K562 (cell line): ENCODE measurements at regions not wholly inside any gene's neighbourhood (a gene's known extent, or its start where the extent isn't known, plus 50 kb on each side); places are given as distances from the start of the nearest gene placed in this dataset.

Experiments used
- ATAC-seq: fragments of 200-7000 bp; cut with Tn5 transposase; 3 replicates; pipeline ENCODE4 v1.9.1; 2020; ENCODE audit warnings: moderate library complexity
- BruUV-seq: library from RNA; stranded (reverse); fragments of 400-500 nt; replicated peaks from 2 replicates; lab custom pipeline; 2021; lab: Mats Ljungman, UMichigan
- CTCF ChIA-PET: fragments of 300-600 bp; formaldehyde crosslinking; extraction: SDS; loops from one replicate; lab custom pipeline; 2021; ENCODE audit warnings: low intra/inter-chr PET ratio; lab: Yijun Ruan, JAX
- POLR2A ChIA-PET: fragments of 300-600, 350-650 bp; sonication (Branson Sonifier 250); formaldehyde crosslinking; extraction: SDS; loops from one replicate; lab custom pipeline; 2021; ENCODE audit warnings: antibody characterized with exemption, inconsistent platforms; lab: Yijun Ruan, JAX
- DNase-seq, 4 experiments: peaks; one replicate each; pipeline versions ENCODE4 v3.0.0 to v3.0.0-alpha.2; 2011 to 2018; ENCODE audit warnings: low spot score in 3 of 4, mixed read lengths in 3 of 4; ENCODE audit errors: extremely low read depth in 1 of 4
- FAIRE-seq: peaks from 2 replicates; lab custom pipeline; 2011; peaks lifted over from hg19 to GRCh38; lab: Jason Lieb, UNC
- H2AFZ ChIP-seq: 2 replicates; pipeline ENCODE4 v1.6.0; 2011; ENCODE audit warnings: low read depth, low read length, control low read depth, inconsistent platforms
- H3K27ac ChIP-seq: fragments of 200-600 bp; 3 replicates; pipeline ENCODE4 v1.8.0; 2011; ENCODE audit warnings: low read depth, mild to moderate bottlenecking, control low read depth, inconsistent platforms, low read length, moderate library complexity, mixed read lengths; ENCODE audit errors: extremely low read depth
- H3K27me3 ChIP-seq, 2 experiments: fragments of 300-600 bp in 1 of 2; 2 replicates in 1 of 2; 3 replicates in 1 of 2; pipeline versions ENCODE4 v1.6.0 to v1.8.0; 2011; ENCODE audit warnings: inconsistent platforms in 2 of 2, low read length in 2 of 2, mild to moderate bottlenecking in 1 of 2, mixed read lengths in 1 of 2, moderate library complexity in 1 of 2; ENCODE audit not compliant: control insufficient read depth in 2 of 2, insufficient read depth in 2 of 2
- H3K36me3 ChIP-seq: fragments of 300-600 bp; 3 replicates; pipeline ENCODE4 v1.8.0; 2011; ENCODE audit warnings: mild to moderate bottlenecking, low read length, inconsistent platforms; ENCODE audit not compliant: control insufficient read depth, insufficient read depth
- H3K4me1 ChIP-seq, 2 experiments: fragments of 200-600 bp in 1 of 2; replicated peaks in 1 of 2; 2 replicates in 1 of 2; 3 replicates in 1 of 2; pipeline versions ENCODE4 v1.5.1 to v1.8.0; 2011; ENCODE audit warnings: inconsistent platforms in 2 of 2, low read length in 2 of 2, mild to moderate bottlenecking in 1 of 2, mixed read lengths in 1 of 2, moderate library complexity in 1 of 2; ENCODE audit not compliant: control insufficient read depth in 2 of 2, insufficient read depth in 2 of 2
- H3K4me2 ChIP-seq: 2 replicates; pipeline ENCODE4 v1.6.1; 2011; ENCODE audit warnings: low read length, control low read depth, inconsistent platforms, mixed read lengths; ENCODE audit not compliant: insufficient read depth
- H3K4me3 ChIP-seq: fragments of 200-600 bp; sonication (generic), shearing (Covaris generic); 2 replicates; pipeline ENCODE4 v1.5.1; 2016; ENCODE audit warnings: control low read depth, inconsistent platforms
- H3K79me2 ChIP-seq: fragments of 200-600 bp; 3 replicates; pipeline ENCODE4 v1.8.0; 2011; ENCODE audit warnings: low read length, inconsistent platforms; ENCODE audit not compliant: control insufficient read depth, insufficient read depth
- H3K9ac ChIP-seq, 2 experiments: 2 replicates each; pipeline versions ENCODE4 v1.6.0 to v1.6.1; 2011; ENCODE audit warnings: low read depth in 2 of 2, low read length in 2 of 2, control low read depth in 1 of 2, inconsistent platforms in 1 of 2, mild to moderate bottlenecking in 1 of 2, mixed read lengths in 1 of 2; ENCODE audit not compliant: insufficient read depth in 1 of 2
- H3K9me1 ChIP-seq: one replicate; pipeline ENCODE4 v1.6.0; 2011; ENCODE audit warnings: inconsistent platforms, mild to moderate bottlenecking, low read length, moderate library complexity; ENCODE audit not compliant: control insufficient read depth, insufficient read depth
- H3K9me3 ChIP-seq: replicated peaks from 2 replicates; pipeline ENCODE4 v1.5.1; 2011; ENCODE audit warnings: low read depth, low read length, inconsistent platforms; ENCODE audit not compliant: control insufficient read depth, insufficient read depth
- H4K20me1 ChIP-seq: replicated peaks from 2 replicates; pipeline ENCODE4 v1.6.1; 2011; ENCODE audit warnings: low read length, inconsistent platforms, mixed read lengths; ENCODE audit not compliant: control insufficient read depth, insufficient read depth
- DLX4 ChIP-seq: fragments of 250-450 bp; sonication (Bioruptor Pico); IDR thresholded peaks from 2 replicates; pipeline ENCODE4 v1.6.1; 2021; ENCODE audit warnings: mild to moderate bottlenecking
- KDM5B ChIP-seq: fragments of 200-600 bp; sonication (generic); IDR thresholded peaks from 2 replicates; pipeline ENCODE4 v1.6.1; 2012; ENCODE audit warnings: low read depth, mild to moderate bottlenecking, moderate library complexity, low read length, control low read depth, inconsistent platforms; ENCODE audit not compliant: insufficient replicate concordance
- NRF1 ChIP-seq, 2 experiments: fragments of 450-650 bp; IDR thresholded peaks in 1 of 2; conservative IDR thresholded peaks in 1 of 2; 2 replicates each; pipeline ENCODE4 v1.6.1; 2014; ENCODE audit warnings: mild to moderate bottlenecking in 2 of 2
- PYGO2 ChIP-seq: fragments of 450-650 bp; IDR thresholded peaks from 2 replicates; pipeline ENCODE4 v1.6.1; 2016; ENCODE audit warnings: mild to moderate bottlenecking, missing genetic modification characterization, moderate library complexity, missing compliant biosample characterization
- TEAD1 ChIP-seq, 2 experiments: fragments of 450-650 bp in 1 of 2; sonication (generic) in 1 of 2; formaldehyde crosslinking; IDR thresholded peaks; 2 replicates each; pipeline versions ENCODE4 v1.4.0 to v1.8.0; 2020 to 2022; ENCODE audit warnings: mild to moderate bottlenecking in 2 of 2, missing genetic modification reagents in 1 of 2
- ZNF197 ChIP-seq: fragments of 200-800 bp; sonication (Bioruptor generic); IDR thresholded peaks from 2 replicates; pipeline ENCODE4 v1.6.1; 2016; ENCODE audit warnings: low read depth, missing genetic modification characterization, missing compliant biosample characterization
- WGBS: fragments of 100-300 bp; shearing (Covaris generic); methylation state at CpG from one replicate; pipeline ENCODE4 v1.1.6; 2016; ENCODE audit warnings: low coverage, mixed read lengths; ENCODE audit not compliant: insufficient coverage; ENCODE audit errors: missing lambda C conversion rate; 5-methylcytosine and 5-hydroxymethylcytosine counted together
- in situ Hi-C: fragments of 300-500 bp; cut with MboI; formaldehyde crosslinking; loops from 4 replicates; pipeline ENCODE4 v1.15.0; 2018; ENCODE audit warnings: inconsistent platforms, mixed read lengths
- intact Hi-C: fragments of 100-400 bp; cut with micrococcal nuclease; formaldehyde crosslinking; loops from 2 replicates; pipeline ENCODE4 v1.14.2; 2022

GRCh38 chr14:99033951-99034350 is 238.0 kb downstream of the BCL11B start (continued):
- TF ChIP-seq TEAD1 (CRISPR knock-in tag; IDR thresholded peaks at IDR 0.05) (no peak), PYGO2 (no peak), ZNF197 (CRISPR knock-in tag) (no peak)

- no peaks in the 10 kb centered on the region for H3K4me1 ChIP-seq
- H3K9me1 ChIP-seq = no peaks in the 10 kb centered on the region
- H3K4me3 ChIP-seq = no peak overlapping the region
- no peaks in the 10 kb centered on the region for H4K20me1 ChIP-seq
- intact Hi-C loops = no loop called here
- H2AFZ ChIP-seq = no peak overlapping the region
- no peak overlapping the region for H3K4me2 ChIP-seq
- CTCF ChIA-PET = no interaction called here
- in situ Hi-C loops = no loop called here
- no peaks in the 10 kb centered on the region for H3K9me3 ChIP-seq
- H3K79me2 ChIP-seq = no peaks in the 10 kb centered on the region
- 0% methylated on average over 12 of the region's 16 CpGs for WGBS
- DNase-seq = no peak
- TF ChIP-seq KDM5B (no peak), DLX4 (CRISPR knock-in tag) (no peak), NRF1 (conservative IDR thresholded peaks at IDR 0.05 in 1 of 2, IDR thresholded peaks at IDR 0.05 in 1 of 2) (no peak)
- TF ChIP-seq, all 486 proteins: peak for 0
- no peak overlapping the region for H3K27ac ChIP-seq
- no peaks in the 10 kb centered on the region for H3K36me3 ChIP-seq
- H3K9ac ChIP-seq = no peak overlapping the region
- BruUV-seq = no TSS peak
- ATAC-seq (no peak), FAIRE-seq (no peak)
- no peaks in the 10 kb centered on the region for H3K27me3 ChIP-seq
- POLR2A ChIA-PET = no interaction called here
Measured at GRCh38 chr14:99034711-99035171, 237.3 kb downstream of the BCL11B start.
